Right atrium auricular region (tissue), 2 donors: ENCODE measurements at regions not wholly inside any gene's neighbourhood (a gene's known extent, or its start where the extent isn't known, plus 50 kb on each side); places are given as distances from the start of the nearest gene placed in this dataset.

Source experiments
- DNase-seq: peaks from one replicate; pipeline ENCODE4 v3.0.0-alpha.2; 2019; ENCODE audit warnings: low spot score
- H3K27ac ChIP-seq, 2 donors: fragments of 200-600 bp; sonication (generic); 1 replicate in 1 of 2; 2 replicates in 1 of 2; pipeline ENCODE4 v1.5.1; 2016 to 2019
- H3K27me3 ChIP-seq, 2 donors: fragments of 200-600 bp; sonication (generic); one replicate each; pipeline versions ENCODE4 v1.5.1 to v1.6.0; 2017 to 2019
- H3K36me3 ChIP-seq: fragments of 200-600 bp; sonication (generic); one replicate; pipeline ENCODE4 v1.5.1; 2016
- H3K4me1 ChIP-seq, 2 donors: fragments of 200-600 bp; sonication (generic); one replicate each; pipeline versions ENCODE4 v1.5.1 to v1.6.0; 2017 to 2019
- H3K4me3 ChIP-seq, 2 donors: fragments of 200-600 bp; sonication (generic); 1 replicate in 1 of 2; 2 replicates in 1 of 2; pipeline ENCODE4 v1.5.1; 2017 to 2019; ENCODE audit warnings: mild to moderate bottlenecking in 1 of 2, moderate library complexity in 1 of 2
- H3K9me3 ChIP-seq, 2 donors: fragments of 200-600 bp; sonication (generic); one replicate each; pipeline ENCODE4 v1.5.1; 2019
- CTCF ChIP-seq, 2 donors: fragments of 200-600 bp; sonication (generic); IDR thresholded peaks; one replicate each; pipeline ENCODE4 v1.5.1; 2019; ENCODE audit warnings: antibody characterized with exemption in 2 of 2

- Histone ChIP-seq H3K4me3 (no peak overlapping the region), H3K4me1 (no peaks in the 10 kb centered on the region), H3K9me3 (no peaks in the 10 kb centered on the region), H3K36me3 (no peaks in the 10 kb centered on the region), H3K27ac (no peak overlapping the region), H3K27me3 (no peaks in the 10 kb centered on the region)
- no peak for TF ChIP-seq CTCF (IDR thresholded peaks at IDR 0.05)
- DNase-seq: no peak
Observed at GRCh38 chr2:45300026-45300750, 290.9 kb upstream of the SIX2 start.

GRCh38 chr2:45299361-45299760 lies 290.1 kb upstream of the SIX2 start:
- no peaks in the 10 kb centered on the region for H3K27me3 ChIP-seq
- no peak overlapping the region for H3K27ac ChIP-seq
- no peak for TF ChIP-seq CTCF (IDR thresholded peaks at IDR 0.05)
- no peaks in the 10 kb centered on the region for H3K4me1 ChIP-seq
- H3K4me3 ChIP-seq: no peak overlapping the region
- no peaks in the 10 kb centered on the region for H3K9me3 ChIP-seq
- no peaks in the 10 kb centered on the region for H3K36me3 ChIP-seq
- no peak for DNase-seq

- no peak for TF ChIP-seq CTCF (IDR thresholded peaks at IDR 0.05)
- no peak for DNase-seq
- no peaks in the 10 kb centered on the region for H3K36me3 ChIP-seq
- H3K9me3 ChIP-seq: no peaks in the 10 kb centered on the region
- no peaks in the 10 kb centered on the region for H3K4me1 ChIP-seq
- H3K27ac ChIP-seq: no peak overlapping the region
- H3K4me3 ChIP-seq: no peak overlapping the region
- no peaks in the 10 kb centered on the region for H3K27me3 ChIP-seq
Observed at GRCh38 chr2:45293182-45293581, 283.9 kb upstream of the SIX2 start.

GRCh38 chr2:45291296-45291701 lies 282.0 kb upstream of the SIX2 start:
- no peak for DNase-seq
- Histone ChIP-seq H3K27me3 (no peaks in the 10 kb centered on the region), H3K9me3 (no peaks in the 10 kb centered on the region), H3K27ac (no peak overlapping the region), H3K4me3 (no peak overlapping the region), H3K4me1 (no peaks in the 10 kb centered on the region), H3K36me3 (no peaks in the 10 kb centered on the region)
- no peak for TF ChIP-seq CTCF (IDR thresholded peaks at IDR 0.05)

- Histone ChIP-seq H3K36me3 (no peaks in the 10 kb centered on the region), H3K4me1 (no peaks in the 10 kb centered on the region), H3K4me3 (no peak overlapping the region), H3K9me3 (no peaks in the 10 kb centered on the region), H3K27ac (no peak overlapping the region), H3K27me3 (no peaks in the 10 kb centered on the region)
- TF ChIP-seq CTCF (IDR thresholded peaks at IDR 0.05): no peak
- no peak for DNase-seq
Observed at GRCh38 chr2:45289997-45290709, 280.9 kb upstream of the SIX2 start.
